Smooth muscle cell of the brain vasculature (primary cell): ENCODE measurements at regions not wholly inside any gene's neighbourhood (a gene's known extent, or its start where the extent isn't known, plus 50 kb on each side); places are given as distances from the start of the nearest gene placed in this dataset.

Source experiments
- DNase-seq: peaks from one replicate; pipeline ENCODE4 v3.0.0-alpha.2; 2012; ENCODE audit warnings: low read depth, low spot score

DNA sequence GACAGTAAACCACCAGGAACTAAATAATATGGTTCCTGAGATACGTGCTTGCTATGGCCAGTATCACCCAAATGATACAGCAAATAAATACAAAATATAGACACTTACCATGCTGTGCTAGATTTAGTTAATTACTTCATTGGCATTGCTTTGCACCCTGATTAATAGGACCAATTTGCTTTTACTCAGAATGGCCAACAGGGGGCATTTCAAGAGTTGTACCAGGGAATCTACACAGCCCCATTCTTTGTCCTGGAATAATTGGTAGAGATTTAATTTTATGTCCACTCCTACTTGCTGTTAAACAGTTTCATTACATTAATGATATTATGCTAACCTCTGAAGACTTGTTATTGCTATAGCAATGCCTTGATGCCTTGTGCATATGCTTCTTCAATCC is 280.8 kb downstream of the RERGL start:
- DNase-seq: no peak

DNA sequence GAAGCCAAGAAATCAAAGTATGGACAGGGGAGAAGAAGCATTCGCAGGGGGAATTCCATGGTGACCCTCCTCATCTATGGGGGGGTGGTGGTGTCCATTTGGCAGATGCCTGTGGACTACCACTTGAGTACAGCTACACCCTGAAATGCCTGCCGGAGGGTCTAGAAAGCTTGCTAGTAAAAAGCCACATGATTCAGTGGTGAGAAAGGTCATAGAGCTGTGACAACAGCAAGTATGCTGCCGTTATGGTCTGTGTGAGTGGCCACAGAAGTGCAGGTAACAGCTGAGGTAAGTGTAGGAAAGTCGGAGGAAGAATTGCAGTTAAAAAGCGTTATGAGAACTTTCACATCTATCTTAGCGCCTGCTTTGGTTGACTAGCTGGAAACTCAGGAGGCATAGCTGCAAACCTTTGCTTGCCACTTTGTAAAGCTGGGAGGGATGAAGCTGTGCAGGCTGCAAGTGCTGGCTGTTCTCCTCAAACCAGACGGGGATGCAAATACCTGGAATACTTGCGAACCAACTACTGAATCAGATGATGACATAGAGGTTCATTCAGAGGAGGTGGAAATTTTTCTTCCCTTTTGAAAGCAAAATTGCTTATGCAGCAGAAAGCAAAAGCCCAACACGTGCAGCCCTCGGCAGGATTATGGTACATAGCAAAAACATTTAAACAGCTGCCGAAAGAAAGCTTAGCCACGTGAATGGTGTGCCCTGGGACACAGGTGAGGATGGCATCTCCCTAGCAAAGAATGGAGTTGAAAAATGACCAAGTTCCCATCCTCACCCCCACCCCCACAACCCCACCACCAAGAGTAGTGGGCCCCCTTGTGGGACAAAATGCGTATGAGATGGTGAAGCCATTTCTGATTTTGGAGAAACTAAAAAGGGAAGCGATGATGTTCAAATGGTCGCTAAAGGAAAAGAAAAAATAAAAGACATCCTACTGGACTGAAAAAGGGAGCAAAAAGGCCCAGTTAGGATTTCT is 287.0 kb downstream of the RERGL start:
- no peak for DNase-seq

DNA sequence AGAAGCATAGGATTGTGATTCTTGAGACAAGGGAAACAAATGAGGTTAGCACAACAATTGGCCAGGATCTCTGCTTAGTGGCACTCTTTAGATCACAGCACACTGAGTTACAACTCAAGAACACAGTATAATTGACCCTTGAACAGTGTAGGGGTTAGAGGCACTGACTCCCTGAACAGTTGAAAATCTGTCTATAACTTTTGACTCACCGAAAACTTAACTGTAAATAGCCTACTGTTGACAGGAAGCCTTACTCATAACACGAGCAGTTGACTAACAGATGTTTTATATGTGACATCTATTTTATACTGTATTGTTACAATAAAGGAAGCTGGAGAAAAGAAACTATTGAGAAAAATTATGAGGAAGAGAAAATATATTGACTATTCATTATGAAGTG is 296.1 kb downstream of the RERGL start:
- DNase-seq: no peak

DNA sequence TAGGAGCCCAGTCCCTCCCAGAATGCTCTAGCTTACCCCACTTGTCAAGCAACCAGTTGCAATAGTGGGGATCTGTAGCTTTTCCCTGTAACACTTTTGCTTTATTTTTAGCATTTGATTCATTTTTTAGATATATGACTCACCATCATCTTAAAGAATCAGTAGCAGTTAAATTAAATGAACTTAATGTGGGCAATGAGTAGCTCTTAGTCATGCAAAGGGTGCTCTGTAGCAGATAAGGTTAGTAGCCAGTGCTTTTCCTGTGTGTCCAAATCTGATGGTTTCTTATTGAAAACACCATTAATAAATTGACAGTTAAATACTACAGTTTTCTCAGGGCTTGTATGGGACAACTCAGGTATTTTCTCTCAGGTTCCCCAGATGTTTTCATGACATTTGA is 311.8 kb downstream of the RERGL start:
- no peak for DNase-seq

DNA sequence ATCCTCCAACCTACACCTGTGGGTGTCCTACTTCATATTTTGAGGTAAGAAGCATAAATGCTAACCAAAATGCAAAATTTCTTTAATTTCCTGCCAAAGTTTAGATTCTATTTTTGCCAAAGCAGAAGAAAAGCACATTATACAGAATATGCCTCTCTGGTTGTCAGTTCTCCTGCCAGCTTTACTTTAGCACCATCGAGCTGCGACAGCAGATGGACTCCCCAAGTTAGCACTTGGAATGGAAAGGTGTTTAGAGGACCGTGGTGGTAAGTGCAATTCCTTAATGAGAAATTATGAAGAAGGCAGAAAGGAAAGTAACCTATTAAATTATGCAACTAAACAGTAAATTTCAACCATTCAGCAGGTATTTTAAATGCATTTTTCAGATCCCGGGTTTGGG is 326.6 kb downstream of the RERGL start:
- no peak for DNase-seq

DNA sequence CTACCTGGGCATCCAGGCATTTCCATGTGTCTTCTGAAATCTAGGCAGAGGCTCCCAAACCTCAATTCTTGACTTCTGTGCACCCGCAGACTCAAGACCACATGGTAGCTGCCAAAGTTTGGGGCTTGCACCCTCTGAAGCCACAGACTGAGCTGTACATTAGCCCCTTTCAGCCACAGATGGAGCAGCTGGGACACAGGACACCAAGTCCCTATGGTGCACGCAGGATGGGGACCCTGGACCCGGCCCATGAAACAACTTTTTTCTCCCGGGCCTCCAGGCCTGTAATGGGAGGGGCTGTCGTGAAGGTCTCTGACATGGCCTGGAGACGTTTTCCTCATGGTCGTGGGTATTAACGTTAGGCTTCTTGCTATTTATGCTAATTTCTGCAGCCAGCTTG is 330.0 kb downstream of the RERGL start:
- DNase-seq: no peak
